Effector memory CD4-positive, alpha-beta T cell (primary cell): ENCODE measurements at regions not wholly inside any gene's neighbourhood (a gene's known extent, or its start where the extent isn't known, plus 50 kb on each side); places are given as distances from the start of the nearest gene placed in this dataset.

Source experiments
- DNase-seq, 3 donors: peaks; one replicate each; pipeline ENCODE4 v3.0.0-alpha.2; 2020
- H3K27ac ChIP-seq: 2 replicates; pipeline ENCODE4 v1.7.0; 2013; ENCODE audit warnings: mild to moderate bottlenecking, low read length, moderate library complexity; ENCODE audit not compliant: insufficient read depth, poor library complexity, severe bottlenecking
- H3K27me3 ChIP-seq: replicated peaks from 2 replicates; pipeline ENCODE4 v1.7.0; 2013; ENCODE audit warnings: mild to moderate bottlenecking, low read length; ENCODE audit not compliant: insufficient read depth, control insufficient read depth, poor library complexity, severe bottlenecking
- H3K36me3 ChIP-seq: 2 replicates; pipeline ENCODE4 v1.7.0; 2013; ENCODE audit warnings: mild to moderate bottlenecking, low read length, moderate library complexity; ENCODE audit not compliant: control insufficient read depth, insufficient read depth
- H3K4me1 ChIP-seq: 2 replicates; pipeline ENCODE4 v1.7.0; 2013; ENCODE audit warnings: low read length, mild to moderate bottlenecking; ENCODE audit not compliant: control insufficient read depth, insufficient read depth, poor library complexity, severe bottlenecking
- H3K4me3 ChIP-seq: 2 replicates; pipeline ENCODE4 v1.7.0; 2013; ENCODE audit warnings: low read length, low read depth, mild to moderate bottlenecking; ENCODE audit not compliant: insufficient read depth, poor library complexity, severe bottlenecking
- H3K9me3 ChIP-seq: 2 replicates; pipeline ENCODE4 v1.7.0; 2013; ENCODE audit warnings: mild to moderate bottlenecking, low read length, moderate library complexity; ENCODE audit not compliant: control insufficient read depth

- Histone ChIP-seq H3K4me3 (no peak overlapping the region), H3K4me1 (no peaks in the 10 kb centered on the region), H3K36me3 (no peaks in the 10 kb centered on the region), H3K27me3 (no peaks in the 10 kb centered on the region), H3K27ac (no peak overlapping the region), H3K9me3 (no peaks in the 10 kb centered on the region)
- no peak for DNase-seq
Observed at GRCh38 chr13:21757763-21758162, 86.9 kb downstream of the FGF9 start.

- no peak overlapping the region for H3K27ac ChIP-seq
- no peaks in the 10 kb centered on the region for H3K4me1 ChIP-seq
- no peaks in the 10 kb centered on the region for H3K27me3 ChIP-seq
- H3K4me3 ChIP-seq, result no peak overlapping the region
- no peaks in the 10 kb centered on the region for H3K9me3 ChIP-seq
- H3K36me3 ChIP-seq, result no peaks in the 10 kb centered on the region
- DNase-seq, result no peak
Observed at GRCh38 chr13:21758441-21758840, 87.6 kb downstream of the FGF9 start.

DNA sequence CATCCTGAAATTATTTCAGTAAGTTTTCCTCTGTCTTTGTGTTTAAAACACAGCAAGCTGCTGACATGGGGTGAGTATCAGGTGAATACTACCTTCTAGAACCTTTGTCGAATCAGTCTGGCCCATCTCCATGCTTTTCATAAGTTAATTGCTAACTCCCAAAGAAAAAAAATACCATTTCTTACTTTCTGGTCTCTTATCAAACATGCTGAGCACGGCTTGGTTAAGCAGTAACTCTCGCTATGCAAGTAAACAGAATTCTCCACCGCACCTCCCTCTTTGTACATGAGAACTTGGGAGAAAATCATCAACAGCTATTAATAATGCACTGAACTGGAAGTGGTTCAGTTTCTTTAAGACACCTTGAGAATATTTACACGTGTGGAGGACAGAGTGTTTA lies 88.6 kb downstream of the FGF9 start:
- Histone ChIP-seq H3K4me1 (no peaks in the 10 kb centered on the region), H3K36me3 (no peaks in the 10 kb centered on the region), H3K9me3 (no peaks in the 10 kb centered on the region), H3K27ac (no peak overlapping the region), H3K27me3 (no peaks in the 10 kb centered on the region), H3K4me3 (no peak overlapping the region)
- no peak for DNase-seq

DNA sequence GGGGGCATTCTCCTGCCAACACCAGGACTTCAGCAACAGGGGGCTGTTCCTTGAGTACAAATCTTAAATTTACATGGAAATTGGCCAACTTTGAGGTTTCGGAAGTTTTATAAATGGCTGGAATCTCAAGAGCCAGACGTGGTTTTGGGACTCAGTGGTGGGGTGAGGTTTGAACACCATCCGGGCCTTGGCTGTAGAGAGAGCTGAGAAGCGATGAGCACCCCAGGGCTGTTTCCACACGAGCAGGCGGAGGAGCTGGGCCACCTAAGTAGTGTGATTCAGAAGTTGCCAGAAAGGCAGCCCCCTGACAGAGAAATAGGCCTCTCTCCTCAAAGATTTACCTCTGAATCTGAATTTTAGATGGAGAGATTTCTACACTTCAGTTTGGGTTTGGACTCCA lies 89.0 kb downstream of the FGF9 start:
- Histone ChIP-seq H3K27me3 (no peaks in the 10 kb centered on the region), H3K27ac (no peak overlapping the region), H3K4me1 (no peaks in the 10 kb centered on the region), H3K36me3 (no peaks in the 10 kb centered on the region), H3K4me3 (no peak overlapping the region), H3K9me3 (no peaks in the 10 kb centered on the region)
- DNase-seq, result no peak

DNA sequence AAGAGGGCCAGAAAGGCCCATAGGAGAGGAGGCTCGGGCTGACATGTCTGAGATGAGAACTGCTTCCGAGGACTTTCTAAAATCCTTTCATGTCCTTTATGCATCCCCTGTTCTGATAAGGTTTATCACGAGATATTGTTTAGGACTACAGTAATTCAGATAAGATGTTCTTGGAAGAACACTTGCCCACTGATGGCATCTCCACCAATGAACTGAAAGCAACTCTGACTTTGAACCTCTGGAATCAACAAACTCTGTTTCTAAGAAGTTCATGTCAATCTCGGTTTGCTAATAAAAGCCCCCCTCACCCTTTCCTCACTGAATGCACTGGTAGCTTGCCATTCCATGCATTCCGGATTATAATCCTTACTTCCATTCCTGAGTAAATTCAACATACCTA lies 90.9 kb downstream of the FGF9 start:
- H3K36me3 ChIP-seq, result no peaks in the 10 kb centered on the region
- no peak for DNase-seq
- no peaks in the 10 kb centered on the region for H3K27me3 ChIP-seq
- no peaks in the 10 kb centered on the region for H3K9me3 ChIP-seq
- H3K27ac ChIP-seq, result no peak overlapping the region
- no peak overlapping the region for H3K4me3 ChIP-seq
- no peaks in the 10 kb centered on the region for H3K4me1 ChIP-seq

DNA sequence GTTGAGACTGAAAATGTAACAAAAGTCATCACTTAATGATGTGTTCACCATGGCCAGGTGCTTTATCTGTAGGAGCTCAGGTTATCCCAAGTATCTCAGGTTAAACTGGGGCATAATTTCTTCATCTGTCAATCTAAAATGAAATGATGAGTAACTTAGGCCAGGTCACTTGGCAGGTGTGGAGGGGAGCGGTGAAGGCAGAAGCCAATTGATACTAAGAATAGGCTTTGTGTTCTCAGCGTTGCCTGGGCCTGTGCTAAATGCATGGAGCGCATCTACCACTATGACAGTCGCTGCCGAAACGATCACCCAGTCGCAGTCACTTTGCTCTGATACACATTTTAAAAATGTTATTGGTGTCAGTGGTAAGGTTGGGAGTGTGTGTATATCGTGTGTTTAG lies 91.6 kb downstream of the FGF9 start:
- DNase-seq, result no peak
- Histone ChIP-seq H3K27me3 (no peaks in the 10 kb centered on the region), H3K9me3 (no peaks in the 10 kb centered on the region)

DNA sequence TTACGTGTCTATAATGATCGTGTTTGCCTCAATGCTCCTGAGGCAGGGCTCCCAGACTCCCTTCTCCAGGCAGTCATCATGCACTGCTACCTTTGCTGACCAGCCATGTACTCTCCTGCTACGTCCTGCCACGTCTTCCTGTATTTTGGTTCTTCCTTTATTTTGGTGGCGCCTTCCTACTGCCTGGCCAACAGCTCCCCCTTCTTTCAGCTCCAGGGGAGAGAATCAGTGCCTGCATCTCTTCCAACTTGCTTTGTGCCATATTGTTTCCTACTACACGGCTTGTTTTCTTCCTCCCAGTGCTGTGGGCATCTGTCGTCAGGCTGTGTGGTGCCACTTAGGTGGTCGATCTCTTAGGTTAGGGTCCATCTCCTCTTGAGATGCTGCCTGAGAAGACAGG lies 96.2 kb downstream of the FGF9 start:
- no peak overlapping the region for H3K4me3 ChIP-seq
- no peaks in the 10 kb centered on the region for H3K9me3 ChIP-seq
- no peak for DNase-seq
- no peaks in the 10 kb centered on the region for H3K27me3 ChIP-seq
- no peaks in the 10 kb centered on the region for H3K36me3 ChIP-seq
- H3K27ac ChIP-seq, result no peak overlapping the region
- no peaks in the 10 kb centered on the region for H3K4me1 ChIP-seq

More for the DNA sequence above, 91.6 kb downstream of the FGF9 start:
- H3K36me3 ChIP-seq, result no peaks in the 10 kb centered on the region
- H3K4me3 ChIP-seq, result no peak overlapping the region
- no peak overlapping the region for H3K27ac ChIP-seq
- no peaks in the 10 kb centered on the region for H3K4me1 ChIP-seq

DNA sequence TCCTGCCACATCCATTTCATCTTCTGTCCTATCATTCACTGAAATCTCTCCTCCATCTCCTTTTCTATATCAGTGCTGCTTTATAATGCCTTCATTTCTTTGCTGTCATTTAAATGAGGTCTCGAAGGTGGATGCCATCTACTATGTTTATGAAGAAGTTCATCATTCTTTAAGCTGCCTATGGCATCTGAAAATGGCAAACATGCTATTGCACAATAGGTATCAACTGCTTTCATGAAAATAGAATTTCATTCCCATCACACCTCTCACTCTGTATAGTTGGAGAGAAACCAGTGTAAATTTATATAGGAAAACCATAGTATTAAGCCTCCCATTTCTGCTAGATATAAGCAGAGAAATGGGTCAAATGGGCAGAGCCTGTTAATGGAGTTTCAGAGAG lies 100.2 kb downstream of the FGF9 start:
- Histone ChIP-seq H3K4me3 (no peak overlapping the region), H3K9me3 (no peaks in the 10 kb centered on the region), H3K27me3 (no peaks in the 10 kb centered on the region), H3K27ac (no peak overlapping the region), H3K4me1 (no peaks in the 10 kb centered on the region), H3K36me3 (no peaks in the 10 kb centered on the region)
- DNase-seq, result no peak

DNA sequence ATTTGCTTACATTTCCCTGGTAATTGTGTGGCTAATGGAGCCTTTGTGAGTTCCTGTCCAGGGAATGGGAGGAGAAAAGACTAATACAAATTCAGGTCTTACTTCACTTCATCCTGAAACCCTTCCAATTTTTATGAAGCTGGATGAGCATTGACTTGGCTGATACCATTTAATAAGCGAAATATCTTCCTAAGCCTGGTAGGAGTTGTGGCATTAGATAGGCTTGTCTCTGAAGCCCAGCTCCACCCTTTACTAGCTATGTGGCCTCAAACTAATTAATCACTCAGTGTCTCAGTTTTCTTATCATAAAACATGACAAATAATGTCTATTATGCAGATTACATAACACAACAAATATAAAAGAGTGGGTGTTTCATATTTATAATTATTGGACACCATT lies 106.3 kb downstream of the FGF9 start:
- Histone ChIP-seq H3K27ac (no peak overlapping the region), H3K36me3 (no peaks in the 10 kb centered on the region), H3K4me3 (no peak overlapping the region)

DNA sequence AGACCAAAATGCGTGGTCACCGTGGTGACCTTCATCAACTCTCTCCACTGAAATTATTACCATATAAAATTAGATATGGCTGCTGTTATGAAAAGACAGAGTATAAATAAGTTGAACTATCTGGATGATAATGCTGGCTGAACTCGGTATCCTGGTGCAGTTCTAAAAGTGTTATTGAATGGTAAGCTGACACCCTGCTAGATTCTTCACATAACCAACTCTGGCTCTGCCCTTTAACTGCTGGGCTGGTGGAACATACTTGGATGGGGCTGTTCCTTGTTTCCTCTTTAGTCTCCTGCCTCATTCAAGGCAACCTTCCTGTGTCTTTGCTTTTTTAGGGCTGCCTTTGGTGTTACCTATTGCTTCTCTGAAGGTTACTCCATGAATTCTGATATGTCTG lies 106.9 kb downstream of the FGF9 start:
- Histone ChIP-seq H3K27ac (no peak overlapping the region), H3K36me3 (no peaks in the 10 kb centered on the region), H3K27me3 (no peaks in the 10 kb centered on the region), H3K9me3 (no peaks in the 10 kb centered on the region), H3K4me1 (no peaks in the 10 kb centered on the region), H3K4me3 (no peak overlapping the region)
- no peak for DNase-seq

More for the DNA sequence above, 106.3 kb downstream of the FGF9 start:
- no peak for DNase-seq
- H3K27me3 ChIP-seq, result no peaks in the 10 kb centered on the region
- H3K9me3 ChIP-seq, result no peaks in the 10 kb centered on the region
- no peaks in the 10 kb centered on the region for H3K4me1 ChIP-seq

DNA sequence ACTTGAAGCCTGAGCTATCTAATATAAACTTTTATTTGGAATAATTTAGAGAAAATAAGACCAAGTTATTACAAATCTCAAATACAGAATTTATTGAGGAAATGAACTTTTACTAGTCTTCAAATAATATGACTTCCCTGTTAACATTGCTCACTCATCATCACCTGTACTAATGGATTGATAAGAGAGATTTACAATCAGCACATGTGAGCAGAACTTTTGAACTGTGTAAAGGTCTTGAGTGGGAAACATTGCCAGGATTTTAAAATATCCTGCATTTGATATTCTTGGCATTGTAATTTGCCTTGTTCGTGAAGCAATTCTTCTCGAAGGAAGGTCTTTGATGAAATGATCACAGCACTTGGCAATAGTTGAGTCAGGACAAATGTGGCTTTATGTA lies 111.9 kb downstream of the FGF9 start:
- Histone ChIP-seq H3K4me3 (no peak overlapping the region), H3K9me3 (no peaks in the 10 kb centered on the region), H3K27me3 (no peaks in the 10 kb centered on the region), H3K36me3 (no peaks in the 10 kb centered on the region), H3K27ac (no peak overlapping the region), H3K4me1 (no peaks in the 10 kb centered on the region)
- no peak for DNase-seq
